ENCODE measurements at regions not wholly inside any gene's neighbourhood (a gene's known extent, or its start where the extent isn't known, plus 50 kb on each side); places are given as distances from the start of the nearest gene placed in this dataset.

DNA sequence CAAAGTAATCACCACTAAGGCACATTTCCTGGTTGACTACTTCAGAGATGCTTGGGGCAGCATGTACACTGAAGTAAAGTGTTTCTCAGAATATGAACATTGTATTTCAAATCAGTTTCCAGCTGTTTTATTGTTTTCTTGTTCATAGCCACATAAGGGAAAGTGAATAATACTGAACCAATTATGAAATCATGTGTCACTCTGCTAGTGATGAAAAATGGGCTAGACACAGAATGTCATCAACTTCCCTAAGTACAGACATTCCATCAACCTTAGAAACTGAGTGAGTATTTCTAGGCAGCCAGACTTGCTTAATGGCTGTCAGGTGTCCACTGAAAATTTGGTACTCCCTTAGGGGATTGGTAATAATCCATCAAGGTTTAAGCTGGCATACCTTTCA is 603.5 kb downstream of the ARL4A start:
- TF ChIP-seq ZFP3 (CRISPR knock-in tag; IDR thresholded peaks at IDR 0.05) (no peak), ZNF565 (CRISPR knock-in tag; conservative IDR thresholded peaks at IDR 0.05; ENCODE audit: low read depth) (no peak), ISL1 (CRISPR knock-in tag; IDR thresholded peaks at IDR 0.05) (no peak), ZNF70 (CRISPR knock-in tag; IDR thresholded peaks at IDR 0.05) (no peak), SNAI2 (CRISPR knock-in tag; IDR thresholded peaks at IDR 0.05) (no peak), RARB (CRISPR knock-in tag; IDR thresholded peaks at IDR 0.05) (no peak), ZC3H10 (CRISPR knock-in tag; IDR thresholded peaks at IDR 0.05) (no peak), ARNTL (CRISPR knock-in tag; IDR thresholded peaks at IDR 0.05; ENCODE audit: borderline replicate concordance, low read depth) (no peak)
- TF ChIP-seq, protein P1, sequence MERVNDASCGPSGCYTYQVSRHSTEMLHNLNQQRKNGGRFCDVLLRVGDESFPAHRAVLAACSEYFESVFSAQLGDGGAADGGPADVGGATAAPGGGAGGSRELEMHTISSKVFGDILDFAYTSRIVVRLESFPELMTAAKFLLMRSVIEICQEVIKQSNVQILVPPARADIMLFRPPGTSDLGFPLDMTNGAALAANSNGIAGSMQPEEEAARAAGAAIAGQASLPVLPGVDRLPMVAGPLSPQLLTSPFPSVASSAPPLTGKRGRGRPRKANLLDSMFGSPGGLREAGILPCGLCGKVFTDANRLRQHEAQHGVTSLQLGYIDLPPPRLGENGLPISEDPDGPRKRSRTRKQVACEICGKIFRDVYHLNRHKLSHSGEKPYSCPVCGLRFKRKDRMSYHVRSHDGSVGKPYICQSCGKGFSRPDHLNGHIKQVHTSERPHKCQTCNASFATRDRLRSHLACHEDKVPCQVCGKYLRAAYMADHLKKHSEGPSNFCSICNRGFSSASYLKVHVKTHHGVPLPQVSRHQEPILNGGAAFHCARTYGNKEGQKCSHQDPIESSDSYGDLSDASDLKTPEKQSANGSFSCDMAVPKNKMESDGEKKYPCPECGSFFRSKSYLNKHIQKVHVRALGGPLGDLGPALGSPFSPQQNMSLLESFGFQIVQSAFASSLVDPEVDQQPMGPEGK (CRISPR knock-in tag; IDR thresholded peaks at IDR 0.05; ENCODE audit: borderline replicate concordance), result no peak
- TF ChIP-seq, protein P2, sequence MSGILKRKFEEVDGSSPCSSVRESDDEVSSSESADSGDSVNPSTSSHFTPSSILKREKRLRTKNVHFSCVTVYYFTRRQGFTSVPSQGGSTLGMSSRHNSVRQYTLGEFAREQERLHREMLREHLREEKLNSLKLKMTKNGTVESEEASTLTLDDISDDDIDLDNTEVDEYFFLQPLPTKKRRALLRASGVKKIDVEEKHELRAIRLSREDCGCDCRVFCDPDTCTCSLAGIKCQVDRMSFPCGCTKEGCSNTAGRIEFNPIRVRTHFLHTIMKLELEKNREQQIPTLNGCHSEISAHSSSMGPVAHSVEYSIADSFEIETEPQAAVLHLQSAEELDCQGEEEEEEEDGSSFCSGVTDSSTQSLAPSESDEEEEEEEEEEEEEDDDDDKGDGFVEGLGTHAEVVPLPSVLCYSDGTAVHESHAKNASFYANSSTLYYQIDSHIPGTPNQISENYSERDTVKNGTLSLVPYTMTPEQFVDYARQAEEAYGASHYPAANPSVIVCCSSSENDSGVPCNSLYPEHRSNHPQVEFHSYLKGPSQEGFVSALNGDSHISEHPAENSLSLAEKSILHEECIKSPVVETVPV (CRISPR knock-in tag; IDR thresholded peaks at IDR 0.05), result no peak

All from SK-N-SH treated with all-trans-retinoic acid at 6 μM for 48 hours (cell line).